H1 (cell line): ENCODE measurements at regions not wholly inside any gene's neighbourhood (a gene's known extent, or its start where the extent isn't known, plus 50 kb on each side); places are given as distances from the start of the nearest gene placed in this dataset.

Experiments
- CTCF ChIA-PET: fragments of 300-600 bp; sonication (Branson Sonifier 250); formaldehyde crosslinking; loops from one replicate; lab custom pipeline; 2021; ENCODE audit not compliant: partially characterized antibody; lab: Charles Lee
- POLR2A ChIA-PET: fragments of 300-600 bp; sonication (Branson Sonifier 250); formaldehyde crosslinking; loops from one replicate; lab custom pipeline; 2021; ENCODE audit warnings: inconsistent platforms; ENCODE audit not compliant: partially characterized antibody; lab: Charles Lee
- DNase-seq, 2 experiments: peaks; one replicate each; pipeline versions ENCODE4 v3.0.0 to v3.0.0-alpha.2; 2010 to 2022; ENCODE audit warnings: low spot score in 2 of 2, low read depth in 1 of 2, mixed read lengths in 1 of 2
- FAIRE-seq: peaks from 2 replicates; lab custom pipeline; 2011; peaks lifted over from hg19 to GRCh38; lab: Jason Lieb, UNC
- H2AFZ ChIP-seq: 2 replicates; pipeline ENCODE4 v1.8.1; 2012; ENCODE audit warnings: low read length, inconsistent platforms
- H2AK5ac ChIP-seq: 2 replicates; pipeline ENCODE4 v1.6.1; 2013; ENCODE audit warnings: low read depth, low read length
- H2BK120ac ChIP-seq: replicated peaks from 2 replicates; pipeline ENCODE3; 2013; ENCODE audit warnings: low read depth, low read length, inconsistent platforms
- H2BK12ac ChIP-seq: 2 replicates; pipeline ENCODE4 v1.6.1; 2013; ENCODE audit warnings: low read depth, low read length
- H2BK15ac ChIP-seq: 2 replicates; pipeline ENCODE4 v1.6.1; 2013; ENCODE audit warnings: low read length
- H2BK20ac ChIP-seq: 2 replicates; pipeline ENCODE4 v1.6.1; 2013; ENCODE audit warnings: low read length
- H2BK5ac ChIP-seq: 2 replicates; pipeline ENCODE4 v1.6.1; 2013; ENCODE audit warnings: low read depth, low read length
- H3K14ac ChIP-seq: 2 replicates; pipeline ENCODE4 v1.6.1; 2013; ENCODE audit warnings: inconsistent platforms; ENCODE audit not compliant: insufficient read length
- H3K18ac ChIP-seq: 2 replicates; pipeline ENCODE4 v1.6.1; 2013; ENCODE audit warnings: low read length; ENCODE audit errors: extremely low read depth
- H3K23ac ChIP-seq: 2 replicates; pipeline ENCODE4 v1.6.1; 2013; ENCODE audit warnings: inconsistent platforms; ENCODE audit not compliant: insufficient read length
- H3K23me2 ChIP-seq: 2 replicates; pipeline ENCODE4 v1.6.1; 2013; ENCODE audit warnings: low read depth, low read length
- H3K27ac ChIP-seq: 2 replicates; pipeline ENCODE4 v1.6.1; 2011; ENCODE audit warnings: low read depth, low read length, inconsistent platforms
- H3K27me3 ChIP-seq, 4 experiments: replicated peaks in 1 of 4; 1 replicate in 1 of 4; 2 replicates in 3 of 4; pipeline versions ENCODE4 v1.6.1 to v1.8.1; 2011 to 2013; ENCODE audit warnings: low read length in 3 of 4, mild to moderate bottlenecking in 3 of 4, inconsistent platforms in 2 of 4, mixed read lengths in 2 of 4, moderate library complexity in 1 of 4; ENCODE audit not compliant: control insufficient read depth in 3 of 4, insufficient read depth in 3 of 4; ENCODE audit errors: extremely low read depth in 1 of 4
- H3K36me3 ChIP-seq, 4 experiments: 2 replicates each; pipeline versions ENCODE4 v1.6.1 to v1.8.1; 2011 to 2013; ENCODE audit warnings: mild to moderate bottlenecking in 4 of 4, low read length in 3 of 4, moderate library complexity in 2 of 4, control low read depth in 1 of 4, inconsistent platforms in 1 of 4; ENCODE audit not compliant: insufficient read depth in 4 of 4, control insufficient read depth in 2 of 4
- H3K4ac ChIP-seq: replicated peaks from 2 replicates; pipeline ENCODE3; 2013; ENCODE audit warnings: low read length, low read depth, mixed read lengths, inconsistent platforms; ENCODE audit not compliant: insufficient read length
- H3K4me1 ChIP-seq, 4 experiments: replicated peaks in 1 of 4; 1 replicate in 1 of 4; 2 replicates in 3 of 4; pipeline versions ENCODE4 v1.6.1 to v1.8.1; 2011 to 2013; ENCODE audit warnings: low read length in 3 of 4, inconsistent platforms in 2 of 4, mixed read lengths in 1 of 4; ENCODE audit not compliant: insufficient read depth in 4 of 4, control insufficient read depth in 3 of 4
- H3K4me2 ChIP-seq, 2 experiments: 2 replicates each; pipeline versions ENCODE4 v1.6.1 to v1.8.1; 2011 to 2013; ENCODE audit warnings: low read depth in 2 of 2, low read length in 2 of 2, control low read depth in 1 of 2, inconsistent platforms in 1 of 2, mild to moderate bottlenecking in 1 of 2; ENCODE audit not compliant: insufficient read depth in 1 of 2
- H3K4me3 ChIP-seq, 4 experiments: fragments of 200-600, 300-600 bp in 1 of 4; sonication (generic), shearing (Covaris generic), sonication (Bioruptor Twin) in 1 of 4; 2 replicates each; pipeline versions ENCODE4 v1.5.1 to v1.8.1; 2011 to 2016; ENCODE audit warnings: low read length in 4 of 4, low read depth in 3 of 4, control low read depth in 2 of 4, inconsistent platforms in 2 of 4, mild to moderate bottlenecking in 2 of 4, mixed read lengths in 1 of 4, moderate library complexity in 1 of 4; ENCODE audit not compliant: insufficient read depth in 2 of 4; ENCODE audit errors: extremely low read depth in 1 of 4
- H3K56ac ChIP-seq: replicated peaks from 2 replicates; pipeline ENCODE3; 2013; ENCODE audit warnings: low read depth, mild to moderate bottlenecking, mixed read lengths, low read length, inconsistent platforms; ENCODE audit not compliant: insufficient read length
- H3K79me1 ChIP-seq: 2 replicates; pipeline ENCODE4 v1.6.1; 2013; ENCODE audit warnings: low read depth, low read length, control low read depth
- H3K79me2 ChIP-seq, 2 experiments: 2 replicates each; pipeline versions ENCODE4 v1.6.1 to v1.8.1; 2012 to 2013; ENCODE audit warnings: low read length in 2 of 2, mild to moderate bottlenecking in 2 of 2, inconsistent platforms in 1 of 2; ENCODE audit not compliant: insufficient read depth in 2 of 2, control insufficient read depth in 1 of 2
- H3K9ac ChIP-seq, 4 experiments: replicated peaks in 1 of 4; 1 replicate in 1 of 4; 2 replicates in 3 of 4; pipeline versions ENCODE4 v1.6.1 to v1.8.1; 2011 to 2013; ENCODE audit warnings: low read depth in 3 of 4, low read length in 3 of 4, control low read depth in 2 of 4, mild to moderate bottlenecking in 2 of 4, moderate library complexity in 2 of 4, inconsistent platforms in 1 of 4; ENCODE audit errors: extremely low read depth in 1 of 4
- H3K9me3 ChIP-seq, 2 experiments: 2 replicates each; pipeline versions ENCODE4 v1.6.1 to v1.8.1; 2012 to 2013; ENCODE audit warnings: mild to moderate bottlenecking in 2 of 2, moderate library complexity in 2 of 2, control low read depth in 1 of 2, inconsistent platforms in 1 of 2, low read depth in 1 of 2, low read length in 1 of 2, mixed read lengths in 1 of 2; ENCODE audit not compliant: insufficient read depth in 2 of 2
- H4K20me1 ChIP-seq, 2 experiments: replicated peaks in 1 of 2; 2 replicates each; pipeline versions ENCODE3 to v1.8.1; 2011 to 2013; ENCODE audit warnings: inconsistent platforms in 2 of 2, low read length in 2 of 2, mild to moderate bottlenecking in 1 of 2; ENCODE audit not compliant: insufficient read depth in 2 of 2, control insufficient read depth in 1 of 2
- H4K5ac ChIP-seq: 2 replicates; pipeline ENCODE4 v1.6.1; 2013; ENCODE audit warnings: low read length, low read depth, mixed read lengths, inconsistent platforms; ENCODE audit not compliant: insufficient read length
- H4K8ac ChIP-seq: 2 replicates; pipeline ENCODE4 v1.8.0; 2013; ENCODE audit warnings: mild to moderate bottlenecking, moderate library complexity, low read length, inconsistent platforms; ENCODE audit not compliant: insufficient read depth; ENCODE audit errors: extremely low read depth
- H4K91ac ChIP-seq: replicated peaks from 2 replicates; pipeline ENCODE3; 2013; ENCODE audit warnings: low read length, mixed read lengths, inconsistent platforms; ENCODE audit not compliant: insufficient read length
- HDAC2 ChIP-seq, 2 experiments: fragments of 300-600 bp in 1 of 2; sonication (generic) in 1 of 2; IDR thresholded peaks; 2 replicates each; pipeline ENCODE4 v1.6.1; 2011 to 2012; ENCODE audit warnings: low read depth in 2 of 2, low read length in 2 of 2, mild to moderate bottlenecking in 2 of 2, moderate library complexity in 2 of 2, borderline replicate concordance in 1 of 2, inconsistent platforms in 1 of 2
- TAF1 ChIP-seq: IDR thresholded peaks from 2 replicates; pipeline ENCODE4 v1.6.1; 2011; ENCODE audit warnings: mild to moderate bottlenecking, low read depth, low read length
- TBP ChIP-seq: IDR thresholded peaks from 2 replicates; pipeline ENCODE4 v1.6.1; 2011; ENCODE audit warnings: low read depth, low read length, improper control_type of control experiment
- WGBS, 2 experiments: shearing (Covaris generic) in 1 of 2; methylation state at CpG; one replicate each; pipeline versions ENCODE4 v1.1.6 to v1.1.7; 2013 to 2015; ENCODE audit warnings: low lambda C conversion rate in 2 of 2, mixed read lengths in 2 of 2, inconsistent platforms in 1 of 2, low coverage in 1 of 2, missing lambda C conversion rate in 1 of 2; ENCODE audit not compliant: insufficient replicate concordance in 2 of 2, insufficient coverage in 1 of 2, insufficient read length in 1 of 2; ENCODE audit errors: extremely low coverage in 1 of 2, missing lambda C conversion rate in 1 of 2; 5-methylcytosine and 5-hydroxymethylcytosine counted together

DNA sequence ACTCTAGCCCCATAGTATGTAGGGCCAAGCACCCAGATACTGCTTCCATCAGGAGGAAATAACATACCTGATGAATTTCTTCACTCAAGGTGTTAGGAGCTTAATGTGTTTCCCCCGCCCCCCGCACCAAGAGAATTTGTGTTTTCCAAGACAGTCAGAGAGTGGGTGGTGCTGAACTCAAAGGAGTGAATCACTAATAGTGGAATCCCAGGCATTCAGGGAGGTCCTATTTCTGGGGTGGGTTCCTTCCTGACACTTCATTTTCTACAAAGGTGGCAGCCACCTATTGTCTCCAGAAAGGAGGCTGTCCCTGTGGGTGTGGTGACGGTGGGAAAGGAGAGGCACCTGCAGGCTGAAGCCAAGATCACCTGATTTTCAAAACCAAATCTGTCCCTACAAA, 50.8 kb upstream of the ELF5 start:
- H3K79me2 ChIP-seq = no peaks in the 10 kb centered on the region
- POLR2A ChIA-PET = no interaction called here
- H2BK15ac ChIP-seq = no peak overlapping the region
- no peaks in the 10 kb centered on the region for H4K20me1 ChIP-seq
- H3K14ac ChIP-seq = no peak overlapping the region
- 0 out of 2 replicates have a peak overlapping the region, but pooled peaks have one; percentile 14 for H2AFZ ChIP-seq
- H3K23ac ChIP-seq = no peak overlapping the region
- no peak overlapping the region for H3K4me2 ChIP-seq
- H3K27me3 ChIP-seq = no peaks in the 10 kb centered on the region
- no peak overlapping the region for H3K56ac ChIP-seq
- no peak overlapping the region for H4K5ac ChIP-seq
- no peaks in the 10 kb centered on the region for H3K36me3 ChIP-seq
- no peak overlapping the region for H2AK5ac ChIP-seq
- no peak overlapping the region for H3K27ac ChIP-seq
- no peak overlapping the region for H3K9ac ChIP-seq
- H3K4me1 ChIP-seq = 0 out of 7 replicates have a peak, but pooled peaks cover 0 to 2% (median 0%) of the 10 kb centered on the region in 4 experiments
- H3K23me2 ChIP-seq = no peaks in the 10 kb centered on the region
- H3K18ac ChIP-seq = no peak overlapping the region
- no peaks in the 10 kb centered on the region for H3K79me1 ChIP-seq
- 85% methylated on average over 3 of the region's 3 CpGs; no CpG with 5 or more reads in 1 of the 2 experiments for WGBS, 2 experiments
- H3K4ac ChIP-seq = no peak overlapping the region
- TF ChIP-seq TBP (no peak), HDAC2 (IDR thresholded peaks at IDR 0.05; ENCODE audit: borderline replicate concordance in 1 of 2, low read depth in 2 of 2, low read length in 2 of 2) (no peak), TAF1 (no peak)
- TF ChIP-seq, all 59 proteins: peak for 0
- Histone ChIP-seq H3K9me3 (no peaks in the 10 kb centered on the region), H2BK12ac (no peak overlapping the region), H2BK120ac (no peak overlapping the region), H3K4me3 (no peak overlapping the region), H2BK5ac (no peak overlapping the region), H2BK20ac (0 out of 2 replicates have a peak overlapping the region, but pooled peaks have one; percentile 5), H4K91ac (no peak overlapping the region), H4K8ac (no peak overlapping the region)
- CTCF ChIA-PET = interaction anchor here (0.9 to 5.4 kb wide), 20 partner anchors 8 to 362 kb away, joined by 3 to 39 read pairs (median 6); partner anchors contain the start of gene ELF5
- peak in 1 of 2 experiments; percentile 13 for DNase-seq
- no peak for FAIRE-seq
